NCI-H69 (cell line): ENCODE measurements at regions not wholly inside any gene's neighbourhood (a gene's known extent, or its start where the extent isn't known, plus 50 kb on each side); places are given as distances from the start of the nearest gene placed in this dataset.

Source experiments
- DNase-seq: peaks from one replicate; lab custom pipeline; 2025; lab: John Stamatoyannopoulos, UW

DNA sequence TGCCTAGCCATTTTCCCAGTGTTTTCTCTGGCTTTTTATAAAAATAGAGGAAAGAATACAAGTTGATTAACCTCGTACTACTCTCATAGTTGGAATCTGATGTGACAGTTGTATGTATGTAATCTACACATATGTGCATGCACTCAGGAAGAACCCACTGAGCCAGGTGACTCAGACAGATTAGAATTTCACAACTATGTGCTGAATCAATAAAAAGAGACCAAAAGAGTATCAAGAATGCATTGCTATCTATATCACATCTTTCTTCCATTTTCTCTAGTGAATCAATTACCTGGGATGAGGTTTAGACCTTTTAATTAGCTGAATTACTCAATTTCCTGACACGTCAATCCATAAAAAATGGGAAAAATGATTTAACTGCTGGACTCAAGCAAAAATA, 319.3 kb upstream of the ATP10A start:
- DNase-seq, result no peak

DNA sequence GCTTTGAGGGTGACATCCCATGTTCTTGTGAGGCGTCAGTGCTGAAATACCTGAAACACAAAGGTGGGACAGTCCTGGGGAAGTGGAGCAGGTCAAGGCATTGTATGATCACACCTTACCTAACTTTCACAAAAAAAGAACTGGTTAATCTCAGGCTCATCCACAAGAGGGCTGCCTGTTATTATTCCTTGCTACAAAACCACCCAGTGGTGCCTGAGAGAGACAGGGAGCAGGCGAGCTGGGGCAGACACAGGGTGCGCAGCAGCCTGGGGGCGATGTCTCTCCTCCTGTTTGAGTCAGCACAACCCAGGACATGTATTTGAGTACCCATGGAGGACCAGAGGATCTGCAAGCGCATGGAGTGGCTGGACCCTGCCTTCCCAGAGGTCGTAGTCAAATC, 316.8 kb upstream of the ATP10A start:
- DNase-seq, result peak; percentile 72

- peak; percentile 63 for DNase-seq
Measured at GRCh38 chr15:26178640-26179220, 315.6 kb upstream of the ATP10A start.

- peak; percentile 59 for DNase-seq
Measured at GRCh38 chr15:26177816-26178215, 314.7 kb upstream of the ATP10A start.

GRCh38 chr15:26176831-26177230, 313.7 kb upstream of the ATP10A start:
- no peak for DNase-seq

DNA sequence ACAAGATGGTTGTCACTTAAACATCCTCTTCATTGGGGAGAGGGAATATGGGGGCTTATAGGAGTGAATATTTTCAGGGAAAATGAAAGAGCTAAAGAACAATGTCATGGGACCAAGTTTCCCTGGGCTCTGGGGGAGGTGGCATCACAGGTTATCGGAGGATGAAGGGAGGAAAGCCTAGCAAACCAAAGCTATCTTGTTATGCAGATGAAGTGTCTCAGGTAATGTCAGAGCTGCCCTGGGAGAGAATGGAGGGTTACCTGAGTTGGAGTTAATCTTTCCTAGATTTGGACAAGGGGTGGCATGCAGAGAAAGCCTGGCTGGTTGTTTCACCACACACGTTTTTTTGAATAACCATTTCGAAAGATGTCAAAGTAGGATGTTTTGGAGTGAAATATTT, 308.1 kb upstream of the ATP10A start:
- no peak for DNase-seq

DNA sequence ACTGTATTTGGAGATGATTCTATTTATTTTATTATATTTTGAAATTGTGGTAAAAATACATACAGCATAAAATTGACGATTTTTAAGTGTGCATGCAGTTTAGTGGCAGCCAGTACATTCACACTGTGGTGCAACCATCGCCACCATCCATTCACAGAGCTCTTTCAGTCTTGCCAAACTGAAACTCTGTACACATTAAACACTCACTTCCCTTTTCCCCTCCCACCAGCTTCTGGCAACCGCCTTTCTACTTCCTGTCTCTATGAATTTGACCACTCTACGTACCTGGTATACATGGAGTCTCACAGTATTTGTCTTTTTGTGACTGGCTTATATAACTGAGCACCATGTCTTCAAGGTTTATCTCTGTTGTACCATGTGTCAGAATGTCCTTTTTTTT, 303.3 kb upstream of the ATP10A start:
- DNase-seq, result no peak

DNA sequence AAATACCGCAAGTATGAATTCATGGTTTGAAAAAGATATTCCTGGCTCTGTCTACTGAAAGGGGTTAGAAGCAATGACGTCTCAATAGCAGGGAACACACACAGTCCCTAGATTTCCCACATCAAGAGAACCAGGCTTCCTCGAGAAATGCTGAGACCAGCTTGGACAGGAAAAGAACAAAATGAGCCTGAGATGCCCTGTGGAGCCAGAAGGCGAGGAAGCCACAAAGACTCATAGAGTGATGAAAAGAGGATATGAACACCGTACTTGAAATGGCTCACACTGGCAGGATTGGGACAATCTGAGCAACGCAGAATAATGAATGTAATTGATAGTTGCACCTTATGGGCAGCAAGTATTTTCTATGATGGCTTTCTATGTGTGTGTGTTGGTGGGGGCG, 302.4 kb upstream of the ATP10A start:
- no peak for DNase-seq

DNA sequence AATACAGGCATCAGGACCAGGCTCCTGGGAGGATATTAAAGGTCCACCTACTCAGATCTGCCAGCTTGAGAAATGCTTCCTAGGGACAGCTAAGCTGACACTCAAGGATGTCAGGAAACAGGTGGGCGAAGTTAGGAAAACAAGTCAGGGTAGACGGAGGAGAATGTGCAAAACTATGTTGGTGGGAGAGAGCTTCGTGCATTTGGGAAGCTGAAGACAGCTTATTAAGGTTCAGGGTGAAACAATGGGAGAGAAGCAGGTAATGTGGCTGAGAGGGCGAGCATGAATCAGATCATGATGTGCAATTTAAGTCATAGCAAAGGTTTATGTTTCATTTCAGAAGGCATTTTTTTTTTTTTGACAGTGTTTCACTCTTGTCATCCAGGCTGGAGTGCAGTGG, 297.2 kb upstream of the ATP10A start:
- DNase-seq, result no peak

- peak; percentile 67 for DNase-seq
Measured at GRCh38 chr15:26158176-26158575, 295.0 kb upstream of the ATP10A start.

DNA sequence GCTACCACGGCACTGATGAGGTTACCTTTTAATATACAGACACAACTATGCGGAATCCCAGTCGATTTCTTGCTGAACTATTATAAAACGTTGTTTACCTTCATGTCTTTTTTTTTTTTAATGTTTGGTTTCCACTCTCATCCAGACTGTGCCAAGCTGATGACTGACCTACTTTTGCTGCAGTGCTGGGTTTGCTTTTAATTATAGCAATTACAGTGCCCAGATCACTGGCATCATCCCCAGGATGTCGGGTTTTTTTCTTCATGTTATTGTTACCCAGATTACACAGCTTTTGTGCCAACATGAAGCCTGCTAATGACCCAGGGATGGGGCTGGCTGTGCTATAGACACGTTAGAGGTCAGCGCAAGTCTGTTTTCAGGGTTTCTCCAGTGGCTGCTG, 294.0 kb upstream of the ATP10A start:
- peak; percentile 94 for DNase-seq

- no peak for DNase-seq
Measured at GRCh38 chr15:26156051-26156450, 292.9 kb upstream of the ATP10A start.

GRCh38 chr15:26148156-26148860, 285.2 kb upstream of the ATP10A start:
- no peak for DNase-seq

- peak; percentile 10 for DNase-seq
Measured at GRCh38 chr15:26146202-26146601, 283.1 kb upstream of the ATP10A start.

DNA sequence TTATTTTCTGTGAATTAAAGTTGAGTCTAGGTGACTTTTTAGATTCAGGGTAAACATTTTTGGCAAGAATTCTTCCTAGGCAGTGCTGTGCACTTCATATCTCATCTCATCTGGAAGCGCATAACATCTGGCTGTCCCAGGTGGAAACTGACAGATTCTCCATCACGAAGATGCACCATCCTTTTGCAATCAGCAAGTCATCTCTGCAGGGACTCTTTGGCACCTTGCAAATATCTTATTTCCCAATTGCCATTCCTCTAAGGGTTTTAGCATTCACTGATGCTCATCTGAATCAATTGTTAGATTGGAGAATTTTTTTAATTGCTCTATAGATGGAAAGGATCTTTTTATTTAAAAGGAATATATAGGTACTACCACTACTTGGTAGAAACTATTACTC, 282.7 kb upstream of the ATP10A start:
- DNase-seq, result no peak

DNA sequence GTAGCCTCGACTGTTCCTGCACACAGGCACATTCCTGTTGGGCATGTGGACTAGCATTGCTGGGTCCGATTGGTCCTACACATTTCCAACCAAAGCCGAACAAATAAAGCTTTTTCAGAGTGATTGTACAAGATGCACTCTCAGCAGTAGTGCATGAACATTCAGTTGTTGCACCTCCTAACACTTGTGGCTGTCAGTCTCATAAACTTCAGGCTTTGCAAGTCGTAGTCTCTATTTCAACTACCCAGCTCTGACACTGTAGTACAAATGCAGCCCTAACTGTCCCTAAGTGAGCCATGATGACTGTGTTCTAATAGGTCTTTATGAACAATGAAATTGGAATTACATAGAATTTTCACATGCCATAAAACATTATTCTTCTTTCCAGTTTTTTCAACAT, 281.7 kb upstream of the ATP10A start:
- no peak for DNase-seq

DNA sequence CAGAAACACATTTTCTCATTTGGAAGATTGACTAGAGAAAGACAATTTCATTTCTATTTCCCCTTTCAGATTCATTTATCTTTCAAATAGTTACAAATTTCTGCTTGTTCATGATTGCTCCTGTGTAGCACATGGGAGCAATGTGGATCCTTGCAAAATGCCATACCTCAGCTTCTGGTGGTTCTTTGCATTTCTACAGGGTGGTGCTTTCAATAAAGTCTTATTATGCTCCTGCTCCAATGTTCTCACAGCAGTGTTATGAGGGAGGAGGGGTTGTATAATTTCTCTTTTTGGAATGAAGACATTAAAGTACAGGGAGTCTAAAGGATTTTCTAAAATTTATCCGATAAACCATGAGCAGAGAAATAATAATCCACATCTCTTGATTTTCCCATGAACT, 280.1 kb upstream of the ATP10A start:
- DNase-seq, result no peak

GRCh38 chr15:26134812-26135211, 271.7 kb upstream of the ATP10A start:
- no peak for DNase-seq

GRCh38 chr15:26134152-26134551, 271.0 kb upstream of the ATP10A start:
- DNase-seq, result no peak

DNA sequence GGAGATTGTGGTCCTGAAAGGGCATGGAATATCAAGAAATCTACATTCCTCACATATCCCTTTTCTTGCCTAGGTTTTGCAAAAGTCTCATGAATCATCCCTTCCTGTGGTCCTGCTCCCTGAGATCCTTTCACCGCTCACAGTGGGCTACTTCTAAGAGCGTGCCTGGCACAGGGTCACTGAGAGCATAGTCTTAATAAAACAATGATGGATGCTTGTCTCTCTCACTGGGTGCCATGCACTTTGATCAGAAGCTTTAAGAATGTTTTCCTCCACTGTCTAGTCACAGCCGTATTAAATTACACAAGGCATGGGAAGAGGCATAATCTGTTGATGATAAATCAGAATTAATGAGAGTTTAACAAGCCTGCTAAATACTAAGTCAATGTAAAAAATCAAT, 269.7 kb upstream of the ATP10A start:
- peak; percentile 30 for DNase-seq

DNA sequence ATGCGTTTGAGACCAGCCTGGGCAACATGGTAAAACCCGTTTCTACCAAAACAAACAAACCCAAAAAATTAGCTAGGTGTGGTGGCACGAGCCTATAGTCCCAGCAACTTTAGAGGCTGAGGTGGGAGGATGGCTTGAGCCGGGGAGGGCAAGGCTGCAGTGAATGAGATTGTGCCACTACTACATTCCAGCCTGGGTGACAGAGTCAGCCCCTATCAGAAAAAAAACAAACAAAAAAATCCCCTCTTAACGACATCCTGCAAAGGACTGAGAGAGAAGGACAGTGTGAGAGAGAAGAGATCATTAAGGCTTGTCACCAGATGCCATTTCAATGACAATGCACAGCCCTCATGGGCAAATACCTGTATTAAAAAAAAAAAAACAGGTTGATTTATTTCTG, 266.7 kb upstream of the ATP10A start:
- DNase-seq, result peak; percentile 8

GRCh38 chr15:26128611-26129140, 265.5 kb upstream of the ATP10A start:
- DNase-seq, result no peak

- DNase-seq, result peak; percentile 85
Measured at GRCh38 chr15:26126819-26127387, 263.8 kb upstream of the ATP10A start.
